ENCODE measurements at regions not wholly inside any gene's neighbourhood (a gene's known extent, or its start where the extent isn't known, plus 50 kb on each side); places are given as distances from the start of the nearest gene placed in this dataset.

DNA sequence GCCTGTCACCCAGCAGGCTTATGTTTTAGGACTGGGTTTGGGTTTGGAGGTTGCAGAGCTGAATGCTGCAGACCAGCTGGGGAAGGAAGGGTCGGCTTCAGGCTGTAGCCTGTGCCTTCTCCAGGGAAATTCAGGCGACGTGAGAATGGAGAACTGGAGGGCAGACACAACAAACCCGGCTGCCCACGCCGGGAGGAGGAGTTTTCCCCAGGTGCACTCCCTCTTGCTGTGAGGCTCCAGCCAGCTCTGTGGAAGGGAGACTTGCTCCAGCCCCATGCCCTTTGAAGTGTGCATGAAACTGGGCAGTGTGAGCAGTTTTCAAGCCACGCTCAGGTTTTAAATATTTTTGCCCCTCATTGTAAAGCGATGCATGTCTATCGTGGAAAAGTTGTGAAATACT, 279.1 kb downstream of the CCSER2 start:
- Histone ChIP-seq H3K9ac (ENCODE audit: insufficient read depth, low read length, poor library complexity, severe bottlenecking) (no peak overlapping the region), H3K36me3 (replicated peaks in 1 of 2; ENCODE audit: control insufficient read depth in 1 of 2, insufficient read depth in 2 of 2, low read length in 2 of 2) (no peaks in the 10 kb centered on the region), H4K20me1 (ENCODE audit: insufficient read depth, low read length) (no peaks in the 10 kb centered on the region), H3K4me1 (ENCODE audit: control insufficient read depth in 1 of 2, insufficient read depth in 2 of 2, low read length in 2 of 2) (no peaks in the 10 kb centered on the region), H3K4me2 (replicated peaks; ENCODE audit: extremely low read depth, low read length, poor library complexity, severe bottlenecking) (no peak overlapping the region), H2AFZ (ENCODE audit: insufficient read depth, low read depth, low read length, poor library complexity, severe bottlenecking) (no peak overlapping the region), H3K79me2 (ENCODE audit: insufficient read depth, low read length) (no peaks in the 10 kb centered on the region), H3K4me3 (replicated peaks in 1 of 3; ENCODE audit: low read depth in 2 of 3, low read length in 3 of 3) (no peak overlapping the region), H3K27ac (ENCODE audit: low read depth in 1 of 2, low read length in 2 of 2) (no peak overlapping the region), H3K27me3 (ENCODE audit: control insufficient read depth in 2 of 2, insufficient read depth in 2 of 2, low read length in 2 of 2) (no peaks in the 10 kb centered on the region), H3K9me3 (replicated peaks in 1 of 2; ENCODE audit: control insufficient read depth in 1 of 2, insufficient read depth in 1 of 2, low read length in 2 of 2) (no peaks in the 10 kb centered on the region)
- no peak overlapping the region for H3K4me3 Mint-ChIP-seq
- TF ChIP-seq, protein P1, sequence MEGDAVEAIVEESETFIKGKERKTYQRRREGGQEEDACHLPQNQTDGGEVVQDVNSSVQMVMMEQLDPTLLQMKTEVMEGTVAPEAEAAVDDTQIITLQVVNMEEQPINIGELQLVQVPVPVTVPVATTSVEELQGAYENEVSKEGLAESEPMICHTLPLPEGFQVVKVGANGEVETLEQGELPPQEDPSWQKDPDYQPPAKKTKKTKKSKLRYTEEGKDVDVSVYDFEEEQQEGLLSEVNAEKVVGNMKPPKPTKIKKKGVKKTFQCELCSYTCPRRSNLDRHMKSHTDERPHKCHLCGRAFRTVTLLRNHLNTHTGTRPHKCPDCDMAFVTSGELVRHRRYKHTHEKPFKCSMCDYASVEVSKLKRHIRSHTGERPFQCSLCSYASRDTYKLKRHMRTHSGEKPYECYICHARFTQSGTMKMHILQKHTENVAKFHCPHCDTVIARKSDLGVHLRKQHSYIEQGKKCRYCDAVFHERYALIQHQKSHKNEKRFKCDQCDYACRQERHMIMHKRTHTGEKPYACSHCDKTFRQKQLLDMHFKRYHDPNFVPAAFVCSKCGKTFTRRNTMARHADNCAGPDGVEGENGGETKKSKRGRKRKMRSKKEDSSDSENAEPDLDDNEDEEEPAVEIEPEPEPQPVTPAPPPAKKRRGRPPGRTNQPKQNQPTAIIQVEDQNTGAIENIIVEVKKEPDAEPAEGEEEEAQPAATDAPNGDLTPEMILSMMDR (IDR thresholded peaks at IDR 0.05) = no peak
- WGBS (ENCODE audit: insufficient coverage) = 21% methylated on average over 6 of the region's 9 CpGs
- peaks cover 0 to 2% (median 0%) of the 10 kb centered on the region in 7 donors for H3K9me3 Mint-ChIP-seq
- H3K27me3 Mint-ChIP-seq (ENCODE audit: low read depth in 3 of 3) = peaks cover 2 to 8% (median 3%) of the 10 kb centered on the region in 3 donors
- no peak overlapping the region for H3K27ac Mint-ChIP-seq
- H3K4me1 Mint-ChIP-seq = no peaks in the 10 kb centered on the region
- intact Hi-C loops (cut with micrococcal nuclease) = no loop called here
- no peak for DNase-seq
- no peaks in the 10 kb centered on the region for H3K36me3 Mint-ChIP-seq

DNA sequence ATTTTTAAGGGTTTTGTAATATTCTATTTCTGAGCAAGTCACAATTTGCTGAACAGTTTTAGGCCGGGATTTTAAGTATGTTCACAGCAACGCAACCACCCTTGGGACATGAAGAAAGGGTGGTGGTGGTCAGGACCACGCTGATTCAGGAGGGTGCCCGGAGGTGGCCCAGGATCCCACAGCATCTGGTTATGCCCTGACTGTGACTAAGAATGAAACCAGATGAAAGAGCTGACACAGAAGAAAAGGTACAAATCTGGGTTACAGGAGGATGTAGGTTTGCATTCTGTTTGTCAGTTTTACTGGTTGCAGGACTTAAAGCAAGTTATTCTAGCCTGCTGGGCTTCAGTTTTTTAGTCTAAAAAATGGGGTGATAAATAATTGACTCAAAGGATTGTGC, 279.7 kb downstream of the CCSER2 start:
- H3K4me2 ChIP-seq (replicated peaks; ENCODE audit: extremely low read depth, low read length, poor library complexity, severe bottlenecking) = no peak overlapping the region
- no peaks in the 10 kb centered on the region for H3K9me3 ChIP-seq (replicated peaks in 1 of 2; ENCODE audit: control insufficient read depth in 1 of 2, insufficient read depth in 1 of 2, low read length in 2 of 2)
- no peak for DNase-seq
- Mint-ChIP-seq H3K4me1 (no peaks in the 10 kb centered on the region), H3K27ac (peak overlapping the region in 1 of 7 donors; percentile 23), H3K36me3 (no peaks in the 10 kb centered on the region), H3K9me3 (peaks cover 0 to 2% (median 0%) of the 10 kb centered on the region in 7 donors), H3K27me3 (ENCODE audit: low read depth in 3 of 3) (peaks cover 3 to 8% (median 5%) of the 10 kb centered on the region in 3 donors), H3K4me3 (no peak overlapping the region)
- TF ChIP-seq, protein P1 (IDR thresholded peaks at IDR 0.05) = no peak
- H3K36me3 ChIP-seq (replicated peaks in 1 of 2; ENCODE audit: control insufficient read depth in 1 of 2, insufficient read depth in 2 of 2, low read length in 2 of 2) = no peaks in the 10 kb centered on the region
- H3K4me3 ChIP-seq (replicated peaks in 1 of 3; ENCODE audit: low read depth in 2 of 3, low read length in 3 of 3) = no peak overlapping the region
- no peaks in the 10 kb centered on the region for H4K20me1 ChIP-seq (ENCODE audit: insufficient read depth, low read length)
- no peaks in the 10 kb centered on the region for H3K79me2 ChIP-seq (ENCODE audit: insufficient read depth, low read length)
- WGBS (ENCODE audit: insufficient coverage) = 80% methylated on average over 4 of the region's 4 CpGs
- H3K27ac ChIP-seq (ENCODE audit: low read depth in 1 of 2, low read length in 2 of 2) = no peak overlapping the region
- no peak overlapping the region for H3K9ac ChIP-seq (ENCODE audit: insufficient read depth, low read length, poor library complexity, severe bottlenecking)
- no peaks in the 10 kb centered on the region for H3K27me3 ChIP-seq (ENCODE audit: control insufficient read depth in 2 of 2, insufficient read depth in 2 of 2, low read length in 2 of 2)
- no peaks in the 10 kb centered on the region for H3K4me1 ChIP-seq (ENCODE audit: control insufficient read depth in 1 of 2, insufficient read depth in 2 of 2, low read length in 2 of 2)
- H2AFZ ChIP-seq (ENCODE audit: insufficient read depth, low read depth, low read length, poor library complexity, severe bottlenecking) = no peak overlapping the region
- intact Hi-C loops (cut with micrococcal nuclease) = no loop called here
